ENCODE measurements at regions not wholly inside any gene's neighbourhood (a gene's known extent, or its start where the extent isn't known, plus 50 kb on each side); places are given as distances from the start of the nearest gene placed in this dataset.

DNA sequence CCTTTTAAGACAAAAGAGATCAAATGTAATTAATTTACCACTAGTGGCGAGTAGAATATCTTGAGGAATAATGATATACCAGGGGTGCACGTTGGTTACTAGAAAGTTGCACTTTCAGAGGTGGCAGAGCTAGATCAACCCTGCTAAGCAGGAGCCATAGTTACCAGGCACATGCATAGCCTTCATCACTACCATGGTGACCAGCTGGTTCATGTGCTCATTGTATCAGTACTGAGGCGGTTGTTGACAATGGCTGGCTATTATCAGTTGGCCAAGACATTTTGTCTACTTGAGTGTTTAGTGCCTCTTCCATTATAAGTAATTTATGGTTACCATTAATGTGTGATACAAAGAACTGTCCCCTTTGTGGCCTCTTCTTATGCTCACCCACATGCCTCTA lies 201.2 kb downstream of the FGF10 start:
- BruUV-seq (replicated peaks), result no TSS peak
- CTCF ChIA-PET (ENCODE audit: low intra/inter-chr PET ratio, low total read pairs), result no interaction called here
- WGBS (ENCODE audit: low lambda C conversion rate), result 5% methylated on average over 3 of the region's 3 CpGs
- in situ Hi-C loops (cut with HindIII; ENCODE audit: extremely low pct_ligation_motif_present, low pct_unique_long_range_greater_than_20kb) (no loop called here), intact Hi-C loops (cut with micrococcal nuclease; ENCODE audit: unreplicated experiment) (no loop called here)
- peaks cover 36% of the 10 kb centered on the region; the same call in 1 of the 2 replicates for H3K9me3 ChIP-seq (ENCODE audit: low read length)
- H3K4me3 ChIP-seq (replicated peaks in 1 of 3; ENCODE audit: insufficient read depth in 1 of 3, low read depth in 2 of 3, low read length in 3 of 3), result no peak overlapping the region
- no peaks in the 10 kb centered on the region for H3K36me3 ChIP-seq (replicated peaks in 1 of 2; ENCODE audit: control insufficient read depth in 1 of 2, insufficient read depth in 2 of 2, low read length in 2 of 2)
- TF ChIP-seq, protein P1, sequence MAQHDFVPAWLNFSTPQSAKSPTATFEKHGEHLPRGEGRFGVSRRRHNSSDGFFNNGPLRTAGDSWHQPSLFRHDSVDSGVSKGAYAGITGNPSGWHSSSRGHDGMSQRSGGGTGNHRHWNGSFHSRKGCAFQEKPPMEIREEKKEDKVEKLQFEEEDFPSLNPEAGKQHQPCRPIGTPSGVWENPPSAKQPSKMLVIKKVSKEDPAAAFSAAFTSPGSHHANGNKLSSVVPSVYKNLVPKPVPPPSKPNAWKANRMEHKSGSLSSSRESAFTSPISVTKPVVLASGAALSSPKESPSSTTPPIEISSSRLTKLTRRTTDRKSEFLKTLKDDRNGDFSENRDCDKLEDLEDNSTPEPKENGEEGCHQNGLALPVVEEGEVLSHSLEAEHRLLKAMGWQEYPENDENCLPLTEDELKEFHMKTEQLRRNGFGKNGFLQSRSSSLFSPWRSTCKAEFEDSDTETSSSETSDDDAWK (CRISPR knock-in tag; IDR thresholded peaks at IDR 0.05), result no peak
- no peak for TF ChIP-seq ZSCAN22 (CRISPR knock-in tag; IDR thresholded peaks at IDR 0.05)
- TF ChIP-seq ZNF232 (CRISPR knock-in tag; IDR thresholded peaks at IDR 0.05; ENCODE audit: borderline replicate concordance), result no peak
- TF ChIP-seq ZNF839 (CRISPR knock-in tag; IDR thresholded peaks at IDR 0.05; ENCODE audit: borderline replicate concordance), result no peak
- TF ChIP-seq EEA1 (CRISPR knock-in tag; IDR thresholded peaks at IDR 0.05; ENCODE audit: borderline replicate concordance), result no peak
- no peak for TF ChIP-seq TOE1 (CRISPR knock-in tag; IDR thresholded peaks at IDR 0.05)
- no peak for TF ChIP-seq ZNF670 (CRISPR knock-in tag; IDR thresholded peaks at IDR 0.05; ENCODE audit: borderline replicate concordance)
- no peak for TF ChIP-seq AHR (CRISPR knock-in tag; IDR thresholded peaks at IDR 0.05)
- no peak for TF ChIP-seq ZNF850 (CRISPR knock-in tag; conservative IDR thresholded peaks at IDR 0.05)
- TF ChIP-seq ZNF343 (CRISPR knock-in tag; IDR thresholded peaks at IDR 0.05), result no peak
- TF ChIP-seq MTA1 (CRISPR knock-in tag; IDR thresholded peaks at IDR 0.05; ENCODE audit: borderline replicate concordance), result no peak
- TF ChIP-seq, protein P2, sequence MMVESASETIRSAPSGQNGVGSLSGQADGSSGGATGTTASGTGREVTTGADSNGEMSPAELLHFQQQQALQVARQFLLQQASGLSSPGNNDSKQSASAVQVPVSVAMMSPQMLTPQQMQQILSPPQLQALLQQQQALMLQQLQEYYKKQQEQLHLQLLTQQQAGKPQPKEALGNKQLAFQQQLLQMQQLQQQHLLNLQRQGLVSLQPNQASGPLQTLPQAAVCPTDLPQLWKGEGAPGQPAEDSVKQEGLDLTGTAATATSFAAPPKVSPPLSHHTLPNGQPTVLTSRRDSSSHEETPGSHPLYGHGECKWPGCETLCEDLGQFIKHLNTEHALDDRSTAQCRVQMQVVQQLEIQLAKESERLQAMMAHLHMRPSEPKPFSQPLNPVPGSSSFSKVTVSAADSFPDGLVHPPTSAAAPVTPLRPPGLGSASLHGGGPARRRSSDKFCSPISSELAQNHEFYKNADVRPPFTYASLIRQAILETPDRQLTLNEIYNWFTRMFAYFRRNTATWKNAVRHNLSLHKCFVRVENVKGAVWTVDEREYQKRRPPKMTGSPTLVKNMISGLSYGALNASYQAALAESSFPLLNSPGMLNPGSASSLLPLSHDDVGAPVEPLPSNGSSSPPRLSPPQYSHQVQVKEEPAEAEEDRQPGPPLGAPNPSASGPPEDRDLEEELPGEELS (CRISPR knock-in tag; IDR thresholded peaks at IDR 0.05), result no peak
- no peak for TF ChIP-seq ZFX (CRISPR knock-in tag; IDR thresholded peaks at IDR 0.05; ENCODE audit: low read depth)
- TF ChIP-seq ZNF264 (CRISPR knock-in tag; IDR thresholded peaks at IDR 0.05), result no peak
- TF ChIP-seq ZNF383 (CRISPR knock-in tag; IDR thresholded peaks at IDR 0.05; ENCODE audit: borderline replicate concordance), result no peak
- TF ChIP-seq, protein P3, sequence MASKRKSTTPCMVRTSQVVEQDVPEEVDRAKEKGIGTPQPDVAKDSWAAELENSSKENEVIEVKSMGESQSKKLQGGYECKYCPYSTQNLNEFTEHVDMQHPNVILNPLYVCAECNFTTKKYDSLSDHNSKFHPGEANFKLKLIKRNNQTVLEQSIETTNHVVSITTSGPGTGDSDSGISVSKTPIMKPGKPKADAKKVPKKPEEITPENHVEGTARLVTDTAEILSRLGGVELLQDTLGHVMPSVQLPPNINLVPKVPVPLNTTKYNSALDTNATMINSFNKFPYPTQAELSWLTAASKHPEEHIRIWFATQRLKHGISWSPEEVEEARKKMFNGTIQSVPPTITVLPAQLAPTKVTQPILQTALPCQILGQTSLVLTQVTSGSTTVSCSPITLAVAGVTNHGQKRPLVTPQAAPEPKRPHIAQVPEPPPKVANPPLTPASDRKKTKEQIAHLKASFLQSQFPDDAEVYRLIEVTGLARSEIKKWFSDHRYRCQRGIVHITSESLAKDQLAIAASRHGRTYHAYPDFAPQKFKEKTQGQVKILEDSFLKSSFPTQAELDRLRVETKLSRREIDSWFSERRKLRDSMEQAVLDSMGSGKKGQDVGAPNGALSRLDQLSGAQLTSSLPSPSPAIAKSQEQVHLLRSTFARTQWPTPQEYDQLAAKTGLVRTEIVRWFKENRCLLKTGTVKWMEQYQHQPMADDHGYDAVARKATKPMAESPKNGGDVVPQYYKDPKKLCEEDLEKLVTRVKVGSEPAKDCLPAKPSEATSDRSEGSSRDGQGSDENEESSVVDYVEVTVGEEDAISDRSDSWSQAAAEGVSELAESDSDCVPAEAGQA (IDR thresholded peaks at IDR 0.05; ENCODE audit: low read depth), result no peak
- TF ChIP-seq, protein P3 (CRISPR knock-in tag; IDR thresholded peaks at IDR 0.05; ENCODE audit: borderline replicate concordance), result no peak
- H3K4me1 ChIP-seq (ENCODE audit: insufficient read depth, low read length), result no peaks in the 10 kb centered on the region
- H3K9ac ChIP-seq (ENCODE audit: insufficient read depth, low read depth, low read length), result no peak overlapping the region
- DNase-seq (ENCODE audit: low spot score) (no peak), ATAC-seq (no peak), FAIRE-seq (no peak)
- POLR2A ChIA-PET, result no interaction called here
- no peak overlapping the region for H3K27ac ChIP-seq (ENCODE audit: extremely low read length, insufficient read depth, low read length)
- H3K79me2 ChIP-seq (ENCODE audit: insufficient read depth, low read length), result no peaks in the 10 kb centered on the region
- no peaks in the 10 kb centered on the region for H3K27me3 ChIP-seq (ENCODE audit: control insufficient read depth in 1 of 2, insufficient read depth in 2 of 2, low read length in 2 of 2)
- H4K20me1 ChIP-seq (ENCODE audit: insufficient read depth, low read length), result no peaks in the 10 kb centered on the region
- no peak overlapping the region for H2AFZ ChIP-seq (ENCODE audit: low read length)
- H3K4me2 ChIP-seq (ENCODE audit: low read depth, low read length), result no peak overlapping the region

All from HepG2 (cell line).